Embryonic facial prominence (tissue), 1 donor: ENCODE measurements at regions not wholly inside any gene's neighbourhood (a gene's known extent, or its start where the extent isn't known, plus 50 kb on each side); places are given as distances from the start of the nearest gene placed in this dataset.
"Not testable (repeated sequence)": the region's sequence is repeated elsewhere in the genome, so short reads cannot be mapped to it uniquely, and the experiment has no call there.

Source experiments
- DNase-seq: peaks from one replicate; pipeline ENCODE4 v3.0.0-alpha.2; 2016; ENCODE audit errors: extremely low spot score

DNA sequence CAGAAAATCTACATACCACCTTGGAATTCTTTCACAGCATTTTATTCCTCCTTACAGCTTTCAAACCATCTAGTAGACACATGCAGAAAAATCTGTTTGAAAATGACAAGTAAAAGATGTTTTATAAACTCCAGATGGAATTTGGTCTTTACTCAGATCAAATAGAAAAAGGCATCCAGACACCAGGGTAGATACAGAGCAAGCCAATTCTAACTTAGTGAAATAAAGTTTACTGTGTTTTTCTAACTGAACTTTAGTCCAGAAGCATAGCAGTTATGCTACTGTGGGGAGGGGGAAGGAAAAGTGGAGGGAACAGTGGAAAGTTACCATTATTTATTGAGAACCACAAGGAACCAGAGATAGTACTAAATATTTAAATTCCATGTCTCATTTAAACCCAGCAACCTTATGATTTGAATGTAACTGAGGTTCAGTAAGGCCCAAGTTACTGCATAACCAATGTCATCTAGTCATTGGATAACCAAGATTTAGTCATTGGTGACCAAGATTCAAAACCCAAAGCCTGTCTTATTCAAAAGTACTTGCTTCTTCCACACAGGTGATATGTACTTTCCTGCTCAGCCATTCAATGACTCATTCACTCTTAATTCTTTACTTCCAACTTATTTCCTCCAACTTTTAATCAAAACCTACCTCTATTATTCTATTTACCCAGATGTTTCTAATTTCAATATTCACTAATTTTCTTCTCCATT lies 57.7 kb downstream of the RAD51AP2 start:
- DNase-seq, result no peak

DNA sequence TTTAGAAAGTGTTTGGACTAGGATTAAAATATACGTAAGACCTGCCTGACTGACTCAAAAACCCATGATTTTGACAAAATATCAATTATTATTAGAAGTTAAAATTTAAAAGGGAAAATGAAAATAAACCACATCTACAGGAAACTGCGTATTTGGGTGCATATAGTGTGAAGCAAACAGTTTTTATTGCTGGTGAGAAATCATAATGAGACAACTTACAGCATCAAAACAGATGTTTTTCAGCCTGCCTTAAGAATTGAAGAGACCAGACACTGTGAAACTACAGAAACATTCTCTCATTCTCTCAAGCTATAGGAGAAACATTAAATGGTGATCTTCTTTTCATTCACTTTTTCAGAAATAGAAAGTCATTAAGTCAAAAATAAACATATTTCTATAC lies 62.9 kb downstream of the RAD51AP2 start:
- DNase-seq, result no peak

DNA sequence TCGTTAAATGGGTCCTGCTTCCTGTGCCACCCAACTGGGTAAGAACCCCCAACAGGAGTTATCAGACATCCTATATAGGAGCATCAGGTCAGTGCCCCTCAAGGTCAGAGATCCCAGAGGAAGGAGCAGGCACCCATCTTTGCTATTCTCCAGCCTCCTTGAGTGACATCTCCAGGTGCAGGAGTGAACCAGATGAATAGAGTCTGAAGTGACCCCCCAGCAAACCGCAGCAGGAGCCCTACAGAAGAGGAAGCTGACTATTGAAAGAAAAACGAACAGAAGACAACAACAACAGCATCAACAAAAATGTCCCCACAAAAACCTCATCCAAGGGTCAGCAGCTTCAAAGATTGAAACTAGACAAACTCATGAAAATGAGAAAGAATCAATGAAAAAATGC lies 72.0 kb downstream of the RAD51AP2 start:
- DNase-seq, result not testable (repeated sequence)

DNA sequence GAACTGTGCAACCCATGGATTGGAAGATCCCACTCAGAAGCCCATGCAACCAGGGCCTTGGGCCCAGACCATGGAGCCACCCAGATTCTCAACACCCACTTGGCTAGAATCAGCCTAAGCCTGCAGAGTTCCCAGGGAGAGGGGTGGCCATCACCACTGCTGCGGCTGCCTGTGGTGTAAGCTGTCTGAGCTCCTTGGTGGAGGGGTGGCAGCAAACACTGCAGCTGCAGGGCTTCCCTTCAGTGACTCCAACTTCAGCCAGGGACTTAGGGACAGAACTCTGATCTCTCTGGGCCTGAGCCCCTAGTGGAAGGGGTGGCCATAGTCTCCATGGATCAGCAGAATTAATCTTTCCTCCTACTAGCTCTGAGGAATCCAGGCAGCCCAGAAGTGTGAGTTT lies 72.5 kb downstream of the RAD51AP2 start:
- DNase-seq, result no peak

DNA sequence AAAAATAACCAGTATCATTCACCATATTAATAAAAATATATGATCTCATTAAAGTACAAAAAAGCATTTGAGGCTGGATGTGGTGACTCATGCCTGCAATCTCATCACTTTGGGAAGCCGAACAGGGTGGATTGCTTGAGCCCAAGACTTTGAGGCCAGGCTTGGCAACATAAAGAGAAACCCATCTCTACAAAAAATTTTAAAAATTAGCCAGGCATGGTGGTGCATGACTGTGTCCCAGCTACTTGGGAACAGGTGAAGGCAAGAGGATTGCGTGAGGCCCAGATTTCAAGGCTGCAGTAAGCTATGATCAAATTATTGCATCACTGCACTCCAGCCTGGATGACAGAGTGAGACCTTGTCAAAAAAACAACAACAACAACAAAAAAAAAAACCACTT lies 75.9 kb downstream of the RAD51AP2 start:
- no peak for DNase-seq

DNA sequence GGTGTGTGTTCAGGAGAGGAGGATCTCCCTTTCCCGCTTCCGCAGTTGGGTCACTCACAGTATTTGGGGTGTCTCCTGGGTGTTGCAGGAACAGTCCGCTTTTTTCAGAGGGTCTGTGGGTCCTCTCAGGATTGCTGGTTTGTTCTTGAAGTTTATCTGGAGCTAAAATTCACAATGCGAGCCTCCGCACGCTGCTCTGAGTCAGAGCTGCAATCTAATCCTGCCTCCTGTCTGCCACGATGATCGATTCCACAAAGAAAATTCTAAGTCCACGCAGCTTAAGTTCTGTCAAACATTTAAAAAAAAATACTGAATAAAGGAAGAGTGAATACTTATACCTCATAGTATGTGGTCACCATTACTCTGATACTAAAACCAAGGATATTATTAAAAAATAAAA lies 76.5 kb downstream of the RAD51AP2 start:
- no peak for DNase-seq

DNA sequence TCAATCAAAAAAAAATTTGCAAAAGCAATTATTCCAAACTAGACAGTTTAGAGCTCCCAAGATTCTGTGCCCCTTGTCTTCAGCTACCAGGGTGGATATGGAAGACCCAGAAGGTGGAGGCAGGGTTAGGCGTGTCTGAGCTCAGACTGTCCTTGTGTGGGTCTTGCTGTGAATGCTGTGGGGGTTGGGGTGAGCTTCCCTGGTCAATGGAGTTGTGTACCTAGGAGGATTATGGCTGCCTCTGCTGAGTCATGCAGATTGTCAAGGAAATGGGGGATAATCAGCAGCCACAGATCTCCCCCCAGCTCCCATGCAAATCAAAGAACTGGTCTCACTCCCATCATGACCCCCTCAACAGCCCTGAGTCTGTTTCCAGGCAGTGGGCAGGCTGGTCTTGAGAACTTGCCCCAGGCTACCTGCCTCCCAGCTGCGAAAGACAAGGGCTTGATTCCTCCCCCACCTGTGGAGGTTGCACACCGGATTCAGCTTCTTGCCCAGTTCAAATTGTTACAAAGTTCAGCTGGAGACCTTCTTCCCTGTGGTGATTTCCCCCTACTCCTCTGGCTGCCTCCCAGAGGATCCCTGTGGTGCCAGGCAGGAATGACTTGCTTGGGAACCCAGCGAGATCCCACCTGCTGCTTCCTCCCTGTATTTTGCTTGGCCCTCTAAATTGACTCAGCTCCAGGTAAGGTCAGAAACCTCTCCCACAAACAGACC lies 77.0 kb downstream of the RAD51AP2 start:
- no peak for DNase-seq

DNA sequence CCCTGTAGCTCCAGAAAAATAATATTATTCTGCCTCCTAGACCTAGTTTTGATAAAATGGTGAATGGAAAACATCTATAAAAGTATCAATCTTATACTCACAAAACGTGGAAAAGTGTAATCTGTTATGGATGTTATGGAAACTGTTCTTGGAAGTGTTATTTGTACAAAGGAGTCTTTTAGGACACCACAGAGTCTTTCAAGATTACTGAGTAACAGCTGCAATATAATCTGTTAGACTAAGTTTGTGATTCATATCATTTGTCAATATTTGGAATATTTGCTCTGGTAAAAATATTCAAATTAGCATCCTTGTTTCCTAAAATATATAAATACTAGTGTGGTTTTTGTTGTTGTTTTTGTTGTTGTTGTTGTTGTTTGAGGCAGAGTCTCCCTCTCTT lies 87.9 kb downstream of the RAD51AP2 start:
- no peak for DNase-seq

DNA sequence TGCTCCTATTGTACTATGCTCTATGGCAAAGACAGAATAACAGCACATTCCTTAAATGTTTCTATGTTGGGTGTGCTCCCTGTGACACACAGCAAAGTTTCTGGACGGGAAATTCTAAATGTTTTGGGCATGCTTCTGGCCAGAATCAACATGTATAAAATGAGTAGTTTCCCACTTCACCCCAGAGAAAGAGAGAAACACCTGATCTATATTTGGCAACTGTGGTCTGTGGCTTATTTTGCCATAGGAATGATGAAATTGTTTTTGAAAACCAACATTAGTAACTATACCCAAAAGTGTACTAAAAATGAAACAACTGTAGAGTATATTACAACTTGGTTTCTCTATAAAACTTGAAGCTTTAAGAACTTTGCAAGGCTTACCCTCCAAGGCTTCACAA lies 89.1 kb downstream of the RAD51AP2 start:
- DNase-seq, result no peak

DNA sequence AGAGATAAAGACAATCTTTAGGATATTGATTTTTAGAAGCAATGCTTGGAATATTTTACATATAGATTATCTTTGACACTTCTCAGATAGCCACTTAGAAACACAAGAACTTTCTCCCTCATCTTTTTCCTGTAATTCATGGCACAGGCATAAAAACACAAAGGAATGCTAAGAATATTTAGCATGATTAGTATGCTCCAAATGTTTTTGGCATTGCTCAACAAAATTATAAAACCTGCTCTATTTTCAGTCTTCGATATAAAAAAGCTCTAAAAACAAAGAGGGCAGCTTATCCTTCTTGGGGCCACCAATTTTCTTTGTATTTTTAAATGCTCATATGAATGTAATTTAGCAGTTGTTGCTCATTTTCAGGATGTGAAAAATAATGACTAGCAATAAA lies 90.8 kb downstream of the RAD51AP2 start:
- DNase-seq, result no peak

DNA sequence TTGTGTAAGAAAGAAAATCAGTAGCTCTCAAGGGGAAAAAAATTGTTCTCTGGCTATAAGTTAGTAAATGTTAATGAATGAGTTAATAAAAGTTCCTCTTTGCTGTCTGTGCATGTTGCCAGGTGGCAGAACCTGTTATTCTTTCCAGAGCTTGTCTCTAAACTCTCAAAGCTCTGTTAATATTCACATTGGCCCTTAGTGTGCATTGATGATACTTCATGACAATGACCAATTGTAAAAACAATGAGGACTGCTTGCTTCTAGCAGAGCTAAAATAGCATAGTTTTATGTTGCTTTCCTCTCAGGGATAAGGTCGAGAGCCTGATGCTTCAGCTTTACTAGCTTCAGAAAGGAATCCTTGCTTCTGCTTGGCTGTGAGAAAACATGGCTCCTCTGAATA lies 91.5 kb downstream of the RAD51AP2 start:
- no peak for DNase-seq

DNA sequence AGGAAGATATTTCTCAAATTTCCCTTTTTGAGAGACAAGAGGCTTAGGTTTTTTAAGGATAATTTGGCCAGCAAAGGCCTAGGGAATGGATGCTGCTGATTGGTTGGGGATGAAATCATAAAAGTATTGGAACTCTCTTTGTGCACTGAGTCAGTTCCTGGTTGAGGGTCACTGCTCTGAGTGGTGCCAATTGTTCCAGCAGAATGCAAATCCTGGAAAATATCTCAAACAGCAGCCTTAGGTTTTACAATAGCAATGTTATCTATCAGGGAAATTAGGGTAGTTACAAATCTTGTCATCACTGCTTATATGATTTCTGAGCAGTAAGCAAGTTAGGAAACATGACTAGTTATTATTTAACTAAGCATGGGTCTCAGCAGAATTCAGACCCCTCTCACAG lies 96.2 kb downstream of the RAD51AP2 start:
- no peak for DNase-seq

DNA sequence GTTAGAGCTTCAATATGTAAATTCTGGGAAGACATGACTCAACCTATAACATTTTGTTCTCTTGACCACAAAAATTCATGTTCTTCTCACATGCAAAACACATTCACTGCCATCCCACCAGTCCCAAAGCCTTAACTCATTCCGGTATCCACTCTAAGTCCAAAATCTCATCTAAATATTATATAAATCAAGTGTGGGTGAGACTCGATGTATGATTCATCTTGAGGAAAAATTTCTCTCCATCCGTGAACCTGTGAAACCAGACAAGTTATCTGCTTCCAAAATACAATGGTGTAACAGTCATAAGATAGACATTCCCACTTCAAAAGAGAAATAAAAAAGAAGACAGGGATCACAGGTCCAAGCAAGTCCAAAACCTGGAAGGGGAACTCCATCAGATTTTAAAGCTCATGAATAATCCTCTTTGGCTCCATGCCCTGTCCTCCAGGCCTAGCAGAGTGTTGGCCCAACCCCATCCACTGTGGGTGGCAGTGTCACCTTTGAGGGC lies 101.3 kb downstream of the RAD51AP2 start:
- no peak for DNase-seq

DNA sequence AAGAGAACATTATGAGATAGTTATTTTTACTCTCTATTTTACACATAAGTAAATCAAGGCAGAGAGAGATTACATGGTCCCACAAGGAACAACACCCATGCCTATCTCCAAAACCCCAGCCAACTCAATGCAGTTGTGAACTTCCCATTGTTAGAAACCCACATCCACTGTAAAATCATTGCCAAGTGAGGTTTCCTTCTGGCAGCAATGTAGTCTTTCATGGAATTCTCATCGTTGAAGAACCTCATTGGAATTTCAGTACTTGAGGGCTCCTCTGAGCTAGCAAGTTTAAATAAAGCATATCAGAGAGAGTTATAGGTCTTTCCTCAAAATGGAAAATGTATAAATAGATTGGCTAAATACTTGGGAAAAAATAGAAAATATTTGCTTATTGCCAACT lies 105.2 kb downstream of the RAD51AP2 start:
- no peak for DNase-seq

DNA sequence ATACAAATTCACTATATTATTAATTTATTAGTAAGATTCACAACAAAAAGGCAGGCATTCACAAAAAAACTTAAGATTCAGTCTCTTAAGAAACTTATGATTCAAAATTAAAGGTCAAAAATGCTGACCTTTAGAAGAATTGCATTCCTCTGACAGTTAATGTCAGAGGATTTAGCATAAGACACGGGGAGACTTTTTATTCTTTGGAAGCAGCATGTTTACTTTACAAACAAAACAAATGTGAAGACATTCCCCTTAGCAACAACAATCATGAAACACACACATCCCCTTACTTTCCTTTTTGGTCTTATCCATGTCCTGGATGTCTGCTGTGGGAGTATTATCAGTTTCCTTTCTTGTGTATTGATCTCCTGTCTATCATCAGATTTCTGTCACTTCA lies 117.1 kb downstream of the RAD51AP2 start:
- DNase-seq, result no peak

DNA sequence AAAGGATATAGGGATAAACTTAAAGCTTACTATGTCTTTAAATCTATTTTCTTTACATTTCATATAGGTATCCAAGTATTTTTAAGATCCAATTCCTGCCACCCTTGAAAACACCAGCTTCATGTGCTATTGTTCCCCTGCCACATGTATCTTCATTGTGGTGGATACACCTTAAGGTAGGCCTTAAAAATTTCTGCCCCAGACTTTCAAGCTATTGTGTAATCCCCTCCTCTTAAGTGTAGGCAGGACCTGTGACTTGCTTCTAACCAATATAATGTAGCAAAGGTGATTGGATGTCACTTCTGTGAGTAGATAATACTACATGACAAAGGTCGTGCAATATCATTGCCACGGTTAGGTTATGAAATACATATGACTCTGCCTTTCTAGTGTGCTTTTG lies 119.5 kb downstream of the RAD51AP2 start:
- DNase-seq, result no peak

DNA sequence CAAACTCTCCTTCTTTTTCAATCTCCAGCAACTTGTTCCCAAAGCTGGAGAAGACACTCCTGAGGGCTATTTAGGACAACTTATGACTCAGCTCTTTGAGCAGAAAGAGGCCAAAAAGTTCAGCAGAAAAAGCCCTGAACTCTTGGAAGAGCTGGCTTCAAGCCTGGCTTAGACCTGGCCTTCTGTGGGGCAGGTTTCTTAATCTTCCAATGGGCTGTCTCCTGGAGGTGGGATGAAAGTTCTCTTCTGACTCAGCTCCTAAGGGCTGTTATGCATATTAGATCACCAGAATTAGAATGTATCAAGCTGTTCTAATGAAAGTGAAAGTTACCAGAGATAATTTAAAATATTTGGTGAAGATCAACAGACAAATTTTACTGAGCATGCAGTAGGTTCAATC lies 129.4 kb downstream of the RAD51AP2 start:
- DNase-seq, result no peak

DNA sequence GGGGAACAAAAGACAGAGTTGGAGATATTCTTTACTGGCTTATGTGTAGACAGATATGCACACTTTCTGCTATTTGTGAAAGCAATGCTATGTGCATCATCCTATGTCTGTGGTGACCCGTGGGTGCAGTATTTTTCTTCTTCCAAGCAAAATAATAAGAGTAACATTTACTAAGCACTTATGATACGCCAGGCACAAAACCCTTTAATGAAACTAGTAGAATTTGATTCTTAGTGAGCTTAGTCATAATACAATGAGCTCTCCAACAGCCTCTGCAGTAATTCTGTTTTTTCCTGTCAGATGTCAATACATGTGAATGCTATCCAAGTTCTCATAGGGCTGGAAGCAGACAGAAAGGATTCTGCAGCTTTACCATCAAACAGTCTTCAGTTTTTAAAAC lies 130.6 kb downstream of the RAD51AP2 start:
- DNase-seq, result no peak

DNA sequence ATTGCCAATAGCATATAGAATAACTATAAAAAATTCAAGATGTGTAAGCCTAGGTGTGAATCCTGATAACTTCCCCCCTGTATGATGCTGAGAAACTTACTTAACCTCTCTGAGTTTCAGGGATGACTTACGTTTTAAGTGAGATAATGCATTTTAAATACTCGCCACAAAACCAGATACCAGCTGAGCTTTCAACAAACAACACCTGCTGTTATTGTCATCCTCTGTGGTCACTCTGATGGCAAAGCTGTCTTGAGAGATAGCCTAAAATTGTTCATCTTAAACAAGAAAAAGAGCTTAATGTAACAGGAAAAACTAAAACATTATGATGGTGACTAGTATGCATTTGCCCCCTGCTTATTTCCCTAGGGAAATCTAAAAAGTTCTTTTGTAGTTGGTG lies 131.5 kb downstream of the RAD51AP2 start:
- DNase-seq, result no peak

DNA sequence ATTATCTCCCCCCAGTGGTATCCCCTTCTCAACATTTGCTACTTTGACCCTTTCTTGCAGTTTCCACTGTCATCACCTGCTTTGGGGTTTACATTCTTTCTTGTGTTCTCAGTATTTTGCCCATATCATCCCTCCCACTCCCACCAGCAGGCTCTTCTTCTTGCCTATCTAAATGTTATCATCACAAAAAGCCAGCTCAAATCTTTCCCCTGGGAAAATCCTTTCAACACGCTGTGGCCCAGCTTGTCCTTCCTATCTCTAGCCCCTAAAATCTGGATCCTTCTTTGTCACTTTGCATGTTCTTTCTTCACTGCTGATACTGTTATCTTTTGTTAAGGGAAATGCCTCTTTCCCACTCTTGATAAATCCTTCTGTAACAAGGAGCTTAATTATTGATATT lies 138.2 kb downstream of the RAD51AP2 start:
- no peak for DNase-seq

DNA sequence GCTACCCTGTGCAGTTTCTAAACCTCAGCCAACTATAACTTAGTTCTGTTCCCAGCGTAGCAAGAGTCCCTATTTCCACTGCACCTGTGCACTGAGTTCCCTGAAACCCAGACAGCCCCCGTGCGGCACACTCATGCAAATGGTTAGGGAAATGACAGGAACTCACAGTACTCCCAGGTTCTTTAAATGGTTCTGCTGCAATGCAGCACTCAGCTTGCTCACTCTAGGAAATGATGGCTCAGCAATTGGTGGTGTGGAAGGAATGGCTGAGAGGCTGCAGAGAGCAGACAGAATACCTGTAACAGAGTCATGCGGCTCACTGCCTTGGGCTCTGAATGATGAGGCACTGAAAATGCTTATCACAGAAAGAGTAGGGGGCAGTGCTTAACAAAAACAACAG lies 143.0 kb downstream of the RAD51AP2 start:
- no peak for DNase-seq

DNA sequence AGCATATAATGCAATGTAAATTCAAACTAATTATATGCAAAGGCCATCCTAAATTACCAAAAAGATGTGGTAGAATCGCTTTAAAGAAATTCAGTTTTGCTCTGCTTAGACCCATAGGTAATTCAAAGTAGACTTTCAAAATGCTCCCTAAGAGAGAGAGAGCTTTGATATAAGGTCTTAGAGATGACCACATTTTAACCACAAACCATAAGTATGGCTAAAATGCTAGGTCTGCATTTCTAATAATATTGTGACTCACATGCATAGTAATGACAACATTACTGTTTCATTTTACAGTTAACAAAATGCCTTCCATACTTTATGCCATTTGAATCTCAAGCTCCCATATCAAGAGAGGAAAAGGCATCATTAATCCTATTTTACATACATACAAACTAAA lies 144.5 kb downstream of the RAD51AP2 start:
- no peak for DNase-seq

DNA sequence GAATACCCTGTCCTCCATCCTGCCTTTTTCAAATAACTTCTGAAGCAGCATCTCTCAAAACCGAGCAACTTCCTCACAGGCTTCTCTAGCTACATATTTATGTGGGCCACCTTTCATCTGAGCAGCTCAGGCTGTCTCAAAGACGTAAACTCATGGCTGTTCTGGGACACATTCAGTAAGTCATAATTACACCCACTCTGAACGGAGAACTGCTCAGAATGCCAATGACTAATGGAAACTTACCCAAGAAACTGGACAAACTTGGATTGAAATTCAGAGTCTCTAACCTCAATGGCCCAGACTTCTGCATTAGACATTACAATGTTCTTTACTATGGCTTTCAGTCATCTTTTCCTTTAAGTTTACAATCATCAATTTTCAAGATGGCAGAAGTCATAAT lies 145.2 kb downstream of the RAD51AP2 start:
- no peak for DNase-seq

DNA sequence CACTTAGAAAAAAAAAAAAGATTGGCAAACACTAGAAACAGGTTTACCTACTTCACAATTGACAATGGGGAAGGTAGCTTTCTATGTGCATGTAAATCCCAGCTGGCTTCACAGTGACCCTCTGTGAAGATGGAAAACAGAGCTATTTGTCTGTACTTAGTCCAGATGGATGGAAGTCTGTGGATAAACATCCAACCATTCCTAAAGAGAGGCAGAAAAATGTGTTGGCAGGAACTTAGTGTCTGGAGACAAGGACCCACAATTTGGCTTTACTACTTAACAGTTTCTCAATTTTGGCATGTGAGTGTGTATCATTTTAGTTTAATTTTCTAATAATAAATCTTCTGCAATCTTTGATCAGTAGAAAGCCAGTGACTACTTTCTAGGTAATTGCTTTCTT lies 154.4 kb downstream of the RAD51AP2 start:
- no peak for DNase-seq
